ENCODE measurements at regions not wholly inside any gene's neighbourhood (a gene's known extent, or its start where the extent isn't known, plus 50 kb on each side); places are given as distances from the start of the nearest gene placed in this dataset.

- peaks cover 10% of the 10 kb centered on the region for H3K4me1 ChIP-seq (ENCODE audit: control insufficient read depth, insufficient read depth, low read length)
- 90% methylated on average over 2 of the region's 7 CpGs for WGBS (ENCODE audit: insufficient coverage, low lambda C conversion rate)
- no peak overlapping the region for H3K27ac ChIP-seq (ENCODE audit: low read length)
- DNase-seq = no peak
- H3K9me3 ChIP-seq (ENCODE audit: control insufficient read depth, low read depth, low read length) = no peaks in the 10 kb centered on the region
- H3K27me3 ChIP-seq (ENCODE audit: control insufficient read depth, insufficient read depth, low read length) = no peaks in the 10 kb centered on the region
- H3K4me3 ChIP-seq (ENCODE audit: low read length) = no peak overlapping the region
- no peaks in the 10 kb centered on the region for H3K36me3 ChIP-seq (ENCODE audit: control insufficient read depth, insufficient read depth, low read length)
Observed at GRCh38 chr1:245054105-245054504, 100.7 kb upstream of the KIF26B start.

- H3K36me3 ChIP-seq (ENCODE audit: control insufficient read depth, insufficient read depth, low read length) = no peaks in the 10 kb centered on the region
- no CpG with 5 or more reads among the region's 10 CpGs for WGBS (ENCODE audit: insufficient coverage, low lambda C conversion rate)
- no peaks in the 10 kb centered on the region for H3K9me3 ChIP-seq (ENCODE audit: control insufficient read depth, low read depth, low read length)
- no peaks in the 10 kb centered on the region for H3K27me3 ChIP-seq (ENCODE audit: control insufficient read depth, insufficient read depth, low read length)
- peaks cover 10% of the 10 kb centered on the region for H3K4me1 ChIP-seq (ENCODE audit: control insufficient read depth, insufficient read depth, low read length)
- H3K27ac ChIP-seq (ENCODE audit: low read length) = no peak overlapping the region
- H3K4me3 ChIP-seq (ENCODE audit: low read length) = no peak overlapping the region
- DNase-seq = no peak
Observed at GRCh38 chr1:245052258-245052657, 102.5 kb upstream of the KIF26B start.

GRCh38 chr1:245051349-245052221 is 103.2 kb upstream of the KIF26B start:
- Histone ChIP-seq H3K27ac (ENCODE audit: low read length) (peak overlapping the region; percentile 8), H3K36me3 (ENCODE audit: control insufficient read depth, insufficient read depth, low read length) (no peaks in the 10 kb centered on the region), H3K4me3 (ENCODE audit: low read length) (no peak overlapping the region), H3K27me3 (ENCODE audit: control insufficient read depth, insufficient read depth, low read length) (no peaks in the 10 kb centered on the region), H3K9me3 (ENCODE audit: control insufficient read depth, low read depth, low read length) (no peaks in the 10 kb centered on the region), H3K4me1 (ENCODE audit: control insufficient read depth, insufficient read depth, low read length) (peaks cover 10% of the 10 kb centered on the region)
- peak; percentile 69 to 87 for DNase-seq
- WGBS (ENCODE audit: insufficient coverage, low lambda C conversion rate) = 25% methylated on average over 8 of the region's 18 CpGs

- no peak overlapping the region for H3K27ac ChIP-seq (ENCODE audit: low read length)
- H3K4me3 ChIP-seq (ENCODE audit: low read length) = no peak overlapping the region
- no peak for DNase-seq
- H3K36me3 ChIP-seq (ENCODE audit: control insufficient read depth, insufficient read depth, low read length) = no peaks in the 10 kb centered on the region
- H3K27me3 ChIP-seq (ENCODE audit: control insufficient read depth, insufficient read depth, low read length) = no peaks in the 10 kb centered on the region
- H3K9me3 ChIP-seq (ENCODE audit: control insufficient read depth, low read depth, low read length) = no peaks in the 10 kb centered on the region
- WGBS (ENCODE audit: insufficient coverage, low lambda C conversion rate) = no CpG with 5 or more reads among the region's 11 CpGs
- peaks cover 4% of the 10 kb centered on the region for H3K4me1 ChIP-seq (ENCODE audit: control insufficient read depth, insufficient read depth, low read length)
Observed at GRCh38 chr1:245046769-245047168, 108.0 kb upstream of the KIF26B start.

GRCh38 chr1:245046315-245046714 is 108.5 kb upstream of the KIF26B start:
- Histone ChIP-seq H3K27ac (ENCODE audit: low read length) (no peak overlapping the region), H3K4me1 (ENCODE audit: control insufficient read depth, insufficient read depth, low read length) (peaks cover 3% of the 10 kb centered on the region), H3K27me3 (ENCODE audit: control insufficient read depth, insufficient read depth, low read length) (no peaks in the 10 kb centered on the region), H3K36me3 (ENCODE audit: control insufficient read depth, insufficient read depth, low read length) (no peaks in the 10 kb centered on the region), H3K9me3 (ENCODE audit: control insufficient read depth, low read depth, low read length) (no peaks in the 10 kb centered on the region), H3K4me3 (ENCODE audit: low read length) (no peak overlapping the region)
- WGBS (ENCODE audit: insufficient coverage, low lambda C conversion rate) = 77% methylated on average over 3 of the region's 9 CpGs
- no peak for DNase-seq

GRCh38 chr1:245045087-245045881 is 109.5 kb upstream of the KIF26B start:
- H3K27me3 ChIP-seq (ENCODE audit: control insufficient read depth, insufficient read depth, low read length) = no peaks in the 10 kb centered on the region
- no peak overlapping the region for H3K27ac ChIP-seq (ENCODE audit: low read length)
- no peaks in the 10 kb centered on the region for H3K36me3 ChIP-seq (ENCODE audit: control insufficient read depth, insufficient read depth, low read length)
- no CpG with 5 or more reads among the region's 9 CpGs for WGBS (ENCODE audit: insufficient coverage, low lambda C conversion rate)
- H3K9me3 ChIP-seq (ENCODE audit: control insufficient read depth, low read depth, low read length) = no peaks in the 10 kb centered on the region
- no peak overlapping the region for H3K4me3 ChIP-seq (ENCODE audit: low read length)
- peak; percentile 76 to 86 for DNase-seq
- H3K4me1 ChIP-seq (ENCODE audit: control insufficient read depth, insufficient read depth, low read length) = peaks cover 3% of the 10 kb centered on the region

GRCh38 chr1:245043611-245043940 is 111.2 kb upstream of the KIF26B start:
- no CpG with 5 or more reads among the region's 6 CpGs for WGBS (ENCODE audit: insufficient coverage, low lambda C conversion rate)
- no peak for DNase-seq
- Histone ChIP-seq H3K27me3 (ENCODE audit: control insufficient read depth, insufficient read depth, low read length) (no peaks in the 10 kb centered on the region), H3K36me3 (ENCODE audit: control insufficient read depth, insufficient read depth, low read length) (no peaks in the 10 kb centered on the region), H3K4me1 (ENCODE audit: control insufficient read depth, insufficient read depth, low read length) (peaks cover 3% of the 10 kb centered on the region), H3K27ac (ENCODE audit: low read length) (no peak overlapping the region), H3K4me3 (ENCODE audit: low read length) (no peak overlapping the region), H3K9me3 (ENCODE audit: control insufficient read depth, low read depth, low read length) (no peaks in the 10 kb centered on the region)

GRCh38 chr1:245041058-245041698 is 113.6 kb upstream of the KIF26B start:
- Histone ChIP-seq H3K4me1 (ENCODE audit: control insufficient read depth, insufficient read depth, low read length) (peaks cover 3% of the 10 kb centered on the region), H3K4me3 (ENCODE audit: low read length) (no peak overlapping the region), H3K27me3 (ENCODE audit: control insufficient read depth, insufficient read depth, low read length) (no peaks in the 10 kb centered on the region), H3K27ac (ENCODE audit: low read length) (no peak overlapping the region), H3K36me3 (ENCODE audit: control insufficient read depth, insufficient read depth, low read length) (no peaks in the 10 kb centered on the region), H3K9me3 (ENCODE audit: control insufficient read depth, low read depth, low read length) (no peaks in the 10 kb centered on the region)
- no CpG with 5 or more reads among the region's 9 CpGs for WGBS (ENCODE audit: insufficient coverage, low lambda C conversion rate)
- DNase-seq = no peak

GRCh38 chr1:245039196-245039595 is 115.6 kb upstream of the KIF26B start:
- no peak for DNase-seq
- no peak overlapping the region for H3K27ac ChIP-seq (ENCODE audit: low read length)
- H3K9me3 ChIP-seq (ENCODE audit: control insufficient read depth, low read depth, low read length) = no peaks in the 10 kb centered on the region
- no peaks in the 10 kb centered on the region for H3K4me1 ChIP-seq (ENCODE audit: control insufficient read depth, insufficient read depth, low read length)
- no peaks in the 10 kb centered on the region for H3K36me3 ChIP-seq (ENCODE audit: control insufficient read depth, insufficient read depth, low read length)
- WGBS (ENCODE audit: insufficient coverage, low lambda C conversion rate) = 100% methylated on average over 1 of the region's 3 CpGs
- H3K27me3 ChIP-seq (ENCODE audit: control insufficient read depth, insufficient read depth, low read length) = no peaks in the 10 kb centered on the region
- no peak overlapping the region for H3K4me3 ChIP-seq (ENCODE audit: low read length)

GRCh38 chr1:245036102-245036501 is 118.7 kb upstream of the KIF26B start:
- H3K27ac ChIP-seq (ENCODE audit: low read length) = no peak overlapping the region
- no CpG with 5 or more reads among the region's 1 CpG for WGBS (ENCODE audit: insufficient coverage, low lambda C conversion rate)
- no peaks in the 10 kb centered on the region for H3K36me3 ChIP-seq (ENCODE audit: control insufficient read depth, insufficient read depth, low read length)
- H3K27me3 ChIP-seq (ENCODE audit: control insufficient read depth, insufficient read depth, low read length) = no peaks in the 10 kb centered on the region
- no peak for DNase-seq
- H3K4me3 ChIP-seq (ENCODE audit: low read length) = no peak overlapping the region
- no peaks in the 10 kb centered on the region for H3K9me3 ChIP-seq (ENCODE audit: control insufficient read depth, low read depth, low read length)
- no peaks in the 10 kb centered on the region for H3K4me1 ChIP-seq (ENCODE audit: control insufficient read depth, insufficient read depth, low read length)

Measured in large intestine (tissue), 3 donors.